ENCODE measurements at regions not wholly inside any gene's neighbourhood (a gene's known extent, or its start where the extent isn't known, plus 50 kb on each side); places are given as distances from the start of the nearest gene placed in this dataset.

GRCh38 chr1:234722904-234723720, 113.1 kb upstream of the IRF2BP2 start (continued):
- TF ChIP-seq ZC3H11A (IDR thresholded peaks at IDR 0.05; ENCODE audit: low read depth, low read length) (no peak), GMEB1 (CRISPR knock-in tag; IDR thresholded peaks at IDR 0.05) (peak; percentile 34), MEIS2 (IDR thresholded peaks at IDR 0.05; ENCODE audit: partially characterized antibody) (no peak), SIX5 (IDR thresholded peaks at IDR 0.05; ENCODE audit: borderline replicate concordance in 1 of 2, insufficient read depth in 1 of 2, low read depth in 1 of 2, low read length in 2 of 2) (no peak), HNRNPLL (IDR thresholded peaks at IDR 0.05; ENCODE audit: low read depth, low read length, poor library complexity, severe bottlenecking) (no peak), STAT5A (IDR thresholded peaks at IDR 0.05; ENCODE audit: borderline replicate concordance, low read length) (no peak), ZBTB26 (CRISPR knock-in tag; IDR thresholded peaks at IDR 0.05) (peak; percentile 73; the same call in 1 of the 2 replicates), MCM5 (IDR thresholded peaks at IDR 0.05; ENCODE audit: low read depth) (no peak), PHF21A (IDR thresholded peaks at IDR 0.05; ENCODE audit: borderline replicate concordance, low read depth) (no peak; the same call in 1 of the 2 replicates), DACH1 (IDR thresholded peaks at IDR 0.05; ENCODE audit: partially characterized antibody) (no peak), GATA2 (CRISPR knock-in tag; IDR thresholded peaks at IDR 0.05) (no peak), MCM2 (IDR thresholded peaks at IDR 0.05; ENCODE audit: low read depth) (no peak), POLR2H (tag; IDR thresholded peaks at IDR 0.05; ENCODE audit: low read depth) (no peak), AFF4 (CRISPR knock-in tag; IDR thresholded peaks at IDR 0.05) (no peak), GTF2E2 (tag; IDR thresholded peaks at IDR 0.05) (no peak), MEF2A (IDR thresholded peaks at IDR 0.05; ENCODE audit: control insufficient read depth, low read depth, low read length) (no peak), HNRNPL (IDR thresholded peaks at IDR 0.05; ENCODE audit: low read depth, low read length) (no peak), MBD1 (CRISPR knock-in tag; IDR thresholded peaks at IDR 0.05) (0 out of 2 replicates have a peak, but pooled peaks have one; percentile 64), ZNF134 (CRISPR knock-in tag; conservative IDR thresholded peaks at IDR 0.05) (no peak; the same call in 1 of the 2 replicates), ZNF384 (IDR thresholded peaks at IDR 0.05; ENCODE audit: low read depth, low read length) (no peak), CAMTA2 (CRISPR knock-in tag; conservative IDR thresholded peaks at IDR 0.05) (no peak)

All from K562 (cell line).